GM10266 (cell line): ENCODE measurements at regions not wholly inside any gene's neighbourhood (a gene's known extent, or its start where the extent isn't known, plus 50 kb on each side); places are given as distances from the start of the nearest gene placed in this dataset.

Source experiments
- DNase-seq: peaks from one replicate; pipeline ENCODE4 v3.0.0; 2012; ENCODE audit errors: extremely low spot score
- TF ChIP-seq, protein P1 (sequence below): IDR thresholded peaks from 2 replicates; pipeline ENCODE4 v1.5.1; 2012; ENCODE audit warnings: mild to moderate bottlenecking, low read depth; ENCODE audit not compliant: control insufficient read depth, insufficient read depth; ENCODE audit errors: missing control alignments

DNA sequence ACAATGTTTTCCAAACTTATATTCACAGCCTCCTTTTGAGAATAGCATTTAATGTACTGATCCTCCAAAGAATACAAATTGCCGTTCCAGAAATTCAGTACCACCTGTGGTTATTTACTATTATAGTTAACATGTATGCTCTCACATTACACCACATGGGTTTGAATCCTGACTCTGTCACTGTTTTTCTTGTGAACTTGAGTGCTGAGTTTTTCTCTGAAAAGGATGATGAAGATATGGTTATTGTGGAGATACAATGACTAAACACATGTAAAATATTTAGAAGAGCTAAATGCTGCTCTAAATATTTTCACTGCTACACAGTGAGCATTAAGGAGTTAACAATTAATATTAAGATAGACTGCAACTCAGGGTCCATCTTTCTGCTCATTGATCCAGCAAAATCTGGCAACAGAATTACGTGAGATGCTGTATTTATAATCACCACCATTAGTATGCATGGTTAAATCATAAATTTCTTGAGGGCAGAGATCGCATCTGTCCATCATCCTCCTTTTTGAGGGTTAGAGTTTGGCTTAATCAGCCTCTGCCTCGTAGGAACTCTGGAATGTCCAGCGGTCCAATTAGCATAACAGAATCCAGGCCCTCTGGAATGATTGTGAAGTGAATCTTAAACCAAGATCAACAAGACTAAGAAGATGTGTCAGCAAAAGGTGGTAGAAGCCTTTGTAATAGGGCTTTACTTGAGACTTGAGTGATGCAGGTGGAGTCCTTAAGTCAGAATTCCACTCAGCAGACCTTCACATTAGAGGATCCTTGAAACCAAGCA, 152.8 kb downstream of the MACC1 start:
- no peak for DNase-seq
- TF ChIP-seq, protein P1, sequence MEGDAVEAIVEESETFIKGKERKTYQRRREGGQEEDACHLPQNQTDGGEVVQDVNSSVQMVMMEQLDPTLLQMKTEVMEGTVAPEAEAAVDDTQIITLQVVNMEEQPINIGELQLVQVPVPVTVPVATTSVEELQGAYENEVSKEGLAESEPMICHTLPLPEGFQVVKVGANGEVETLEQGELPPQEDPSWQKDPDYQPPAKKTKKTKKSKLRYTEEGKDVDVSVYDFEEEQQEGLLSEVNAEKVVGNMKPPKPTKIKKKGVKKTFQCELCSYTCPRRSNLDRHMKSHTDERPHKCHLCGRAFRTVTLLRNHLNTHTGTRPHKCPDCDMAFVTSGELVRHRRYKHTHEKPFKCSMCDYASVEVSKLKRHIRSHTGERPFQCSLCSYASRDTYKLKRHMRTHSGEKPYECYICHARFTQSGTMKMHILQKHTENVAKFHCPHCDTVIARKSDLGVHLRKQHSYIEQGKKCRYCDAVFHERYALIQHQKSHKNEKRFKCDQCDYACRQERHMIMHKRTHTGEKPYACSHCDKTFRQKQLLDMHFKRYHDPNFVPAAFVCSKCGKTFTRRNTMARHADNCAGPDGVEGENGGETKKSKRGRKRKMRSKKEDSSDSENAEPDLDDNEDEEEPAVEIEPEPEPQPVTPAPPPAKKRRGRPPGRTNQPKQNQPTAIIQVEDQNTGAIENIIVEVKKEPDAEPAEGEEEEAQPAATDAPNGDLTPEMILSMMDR: no peak

DNA sequence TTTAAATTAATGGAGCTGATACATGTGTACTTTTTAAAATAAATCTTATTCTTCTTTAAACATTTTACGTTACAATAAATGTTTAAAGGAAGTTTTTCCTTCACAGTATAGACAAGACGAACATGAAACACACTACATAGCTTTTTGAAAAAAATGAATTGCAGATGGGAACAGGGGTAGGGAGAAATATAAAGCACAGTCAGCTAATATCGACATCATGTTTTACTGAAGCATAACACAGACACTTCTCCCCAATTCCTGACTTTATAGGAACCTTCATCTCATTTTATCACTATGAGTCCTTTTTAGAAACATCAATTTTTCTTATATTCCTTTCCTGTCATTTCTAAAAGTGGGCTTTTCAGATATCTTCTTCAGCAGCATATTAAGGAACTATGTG, 153.5 kb downstream of the MACC1 start:
- TF ChIP-seq, protein P1: no peak
- DNase-seq: no peak

DNA sequence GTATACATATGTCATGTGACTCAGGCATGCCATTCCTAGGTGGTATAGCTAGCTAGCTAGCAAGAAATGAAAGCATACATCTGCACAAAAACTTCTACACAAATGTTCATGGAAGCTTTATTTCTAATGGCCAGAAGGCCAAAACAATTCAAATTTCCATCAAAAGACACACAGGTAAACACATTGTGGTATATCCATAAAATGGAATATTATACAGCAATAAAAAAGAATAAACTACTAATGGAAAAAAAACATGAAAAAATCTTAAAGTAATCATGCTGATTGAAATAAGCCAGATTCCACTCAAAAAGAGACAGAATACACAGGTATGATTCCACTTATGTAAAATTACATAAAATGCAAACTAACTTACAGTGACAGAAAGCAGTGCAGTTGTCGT, 154.3 kb downstream of the MACC1 start:
- TF ChIP-seq, protein P1: no peak
- no peak for DNase-seq

DNA sequence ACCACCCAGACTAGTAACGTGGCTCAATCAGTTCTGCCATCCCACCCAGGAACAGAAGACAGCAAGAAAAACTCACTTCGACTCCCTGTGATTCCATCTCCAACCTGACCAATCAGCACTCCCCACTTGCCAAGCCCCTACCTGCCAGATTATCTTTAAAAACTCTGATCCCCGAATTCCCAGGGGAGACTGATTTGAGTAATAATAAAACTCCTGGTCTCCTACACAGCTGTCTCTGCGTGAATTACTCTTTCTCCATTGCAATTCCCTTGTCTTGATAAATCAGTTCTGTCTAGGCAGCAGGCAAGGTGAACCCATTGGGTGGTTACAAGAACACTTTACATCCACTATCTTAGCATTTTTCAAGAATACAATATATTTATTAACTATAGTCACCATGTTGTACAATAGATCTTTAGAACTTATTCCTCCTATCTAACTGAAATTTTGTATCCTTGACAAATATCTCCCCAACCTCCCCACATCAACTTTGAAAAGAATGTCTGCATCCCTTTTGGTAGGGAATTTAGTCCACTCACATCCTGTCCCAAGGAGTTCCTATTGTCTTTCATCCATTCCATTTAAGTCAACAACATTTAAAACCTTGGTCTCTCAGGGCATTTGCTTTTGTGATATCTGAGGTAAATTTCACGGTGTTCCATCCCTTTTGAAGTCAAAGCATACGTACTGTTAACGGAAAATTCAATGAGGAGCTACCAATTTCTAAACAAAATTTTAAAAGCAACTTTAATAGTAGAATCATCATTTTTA, 163.7 kb downstream of the MACC1 start:
- no peak for DNase-seq
- TF ChIP-seq, protein P1: no peak

DNA sequence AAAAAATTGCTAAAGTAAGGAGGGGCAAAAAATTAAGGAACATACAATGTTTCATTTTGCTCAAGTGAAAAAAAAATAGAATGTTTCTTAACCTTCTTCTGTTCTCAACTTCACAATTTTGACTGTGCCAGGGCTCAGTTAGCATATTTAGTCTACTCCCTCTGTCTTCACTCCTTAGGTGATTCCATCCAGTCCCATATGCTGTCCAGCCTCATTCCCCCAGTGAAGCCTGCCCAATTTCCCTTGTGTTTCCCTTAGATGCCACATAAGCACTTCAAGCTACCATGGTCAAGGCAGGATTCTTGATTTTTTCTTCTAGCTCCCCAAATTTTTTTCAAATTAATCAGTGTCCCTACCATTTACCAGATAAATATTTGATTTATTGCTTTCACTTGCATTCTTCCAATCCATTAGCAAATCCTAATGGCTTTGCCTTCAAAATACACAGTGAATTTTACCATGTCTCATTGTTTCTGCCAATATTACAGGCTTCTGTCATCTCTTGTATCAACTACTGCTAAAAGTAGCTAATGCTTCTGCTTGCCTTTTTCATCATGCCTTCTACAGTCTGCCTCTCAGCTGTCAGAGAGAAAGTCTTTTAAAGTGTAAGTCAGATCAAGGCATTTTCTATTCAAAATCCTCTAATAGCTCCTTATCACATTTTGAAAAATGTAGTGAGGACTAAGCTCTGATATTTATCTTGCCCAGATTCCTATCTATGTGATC, 166.8 kb downstream of the MACC1 start:
- no peak for DNase-seq
- TF ChIP-seq, protein P1: no peak

DNA sequence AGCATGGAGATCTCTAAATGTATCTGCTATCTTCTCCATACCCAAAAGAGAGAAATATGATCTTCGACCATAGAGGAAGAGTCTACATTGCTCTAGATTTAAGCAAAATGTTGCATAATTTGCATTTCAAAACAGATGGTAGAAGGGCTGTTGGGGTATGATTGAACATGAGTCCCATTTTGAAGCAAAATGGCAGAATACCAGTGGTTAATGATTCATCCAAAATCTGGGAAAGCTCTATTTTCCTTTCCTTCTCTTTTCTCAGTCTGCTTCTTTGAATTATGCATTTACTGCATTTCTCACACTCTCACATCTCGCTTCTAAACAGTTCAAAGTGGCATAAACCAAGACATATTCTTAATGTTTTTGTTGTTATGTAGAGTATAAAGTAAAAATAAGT, 178.5 kb downstream of the MACC1 start:
- TF ChIP-seq, protein P1: no peak
- DNase-seq: no peak
